ENCODE measurements at regions not wholly inside any gene's neighbourhood (a gene's known extent, or its start where the extent isn't known, plus 50 kb on each side); places are given as distances from the start of the nearest gene placed in this dataset.

- Histone ChIP-seq H3K9me3 (no peaks in the 10 kb centered on the region), H3K27me3 (no peaks in the 10 kb centered on the region), H3K27ac (peak overlapping the region; percentile 80 to 89 (median 86)), H3K36me3 (no peaks in the 10 kb centered on the region), H3K4me1 (peaks cover 39 to 72% (median 56%) of the 10 kb centered on the region in 4 donors), H3K4me3 (no peak overlapping the region)
- DNase-seq, result peak; percentile 77 to 85
- 28 to 55% (median 49%) methylated on average over 29 to 38 of the region's 38 CpGs for WGBS, 5 donors
- TF ChIP-seq, protein P1, sequence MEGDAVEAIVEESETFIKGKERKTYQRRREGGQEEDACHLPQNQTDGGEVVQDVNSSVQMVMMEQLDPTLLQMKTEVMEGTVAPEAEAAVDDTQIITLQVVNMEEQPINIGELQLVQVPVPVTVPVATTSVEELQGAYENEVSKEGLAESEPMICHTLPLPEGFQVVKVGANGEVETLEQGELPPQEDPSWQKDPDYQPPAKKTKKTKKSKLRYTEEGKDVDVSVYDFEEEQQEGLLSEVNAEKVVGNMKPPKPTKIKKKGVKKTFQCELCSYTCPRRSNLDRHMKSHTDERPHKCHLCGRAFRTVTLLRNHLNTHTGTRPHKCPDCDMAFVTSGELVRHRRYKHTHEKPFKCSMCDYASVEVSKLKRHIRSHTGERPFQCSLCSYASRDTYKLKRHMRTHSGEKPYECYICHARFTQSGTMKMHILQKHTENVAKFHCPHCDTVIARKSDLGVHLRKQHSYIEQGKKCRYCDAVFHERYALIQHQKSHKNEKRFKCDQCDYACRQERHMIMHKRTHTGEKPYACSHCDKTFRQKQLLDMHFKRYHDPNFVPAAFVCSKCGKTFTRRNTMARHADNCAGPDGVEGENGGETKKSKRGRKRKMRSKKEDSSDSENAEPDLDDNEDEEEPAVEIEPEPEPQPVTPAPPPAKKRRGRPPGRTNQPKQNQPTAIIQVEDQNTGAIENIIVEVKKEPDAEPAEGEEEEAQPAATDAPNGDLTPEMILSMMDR (IDR thresholded peaks at IDR 0.05), result no peak
- TF ChIP-seq EP300 (IDR thresholded peaks at IDR 0.05) (no peak), POLR2AphosphoS5 (IDR thresholded peaks at IDR 0.05) (peak in 2 of 3 donors; percentile 27 to 63), POLR2A (IDR thresholded peaks at IDR 0.05) (no peak)
- intact Hi-C loops (cut with DNase I; ENCODE audit: low total_unique reads), result no loop called here
Observed at GRCh38 chr16:85360323-85361277, 248.3 kb upstream of the CIBAR2 start.

DNA sequence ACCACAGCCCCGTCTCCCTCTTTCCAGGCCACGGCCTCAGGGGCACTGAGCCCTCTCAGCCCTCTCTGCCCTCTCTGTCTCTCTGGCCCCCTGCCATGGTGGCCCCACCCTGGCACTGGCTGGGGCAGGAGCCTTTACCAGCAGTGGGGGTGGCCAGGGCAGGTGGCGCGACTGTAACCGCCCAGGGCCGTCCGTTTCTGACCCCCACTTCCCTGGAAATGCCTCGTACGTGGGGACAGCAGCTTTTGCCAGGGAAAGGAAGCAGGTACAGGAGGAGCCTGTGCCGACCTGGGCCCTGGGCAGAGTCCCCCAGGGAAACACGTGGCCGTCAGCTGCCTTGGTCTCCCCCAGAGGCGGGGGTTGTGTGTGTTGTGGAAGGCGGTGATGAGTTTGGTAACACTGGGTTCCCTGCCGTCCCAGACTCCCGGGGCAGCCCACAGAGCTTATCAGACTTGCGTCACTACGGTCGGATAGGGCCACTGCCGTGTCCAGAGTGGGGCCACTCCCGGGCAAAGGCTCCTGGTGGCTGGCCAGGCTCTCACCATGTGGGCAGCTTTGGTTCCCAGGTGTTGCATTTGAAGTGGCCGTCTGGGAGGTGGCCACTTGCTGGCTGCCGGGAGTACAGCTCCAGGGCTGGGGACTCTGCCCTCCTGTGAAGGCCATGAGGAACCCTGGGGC lies 249.3 kb upstream of the CIBAR2 start:
- TF ChIP-seq POLR2AphosphoS5 (IDR thresholded peaks at IDR 0.05) (peak in 2 of 3 donors; percentile 67 to 69), POLR2A (IDR thresholded peaks at IDR 0.05) (no peak)
- Histone ChIP-seq H3K36me3 (no peaks in the 10 kb centered on the region), H3K9me3 (no peaks in the 10 kb centered on the region), H3K4me1 (peaks cover 49 to 81% (median 65%) of the 10 kb centered on the region in 4 donors), H3K27me3 (no peaks in the 10 kb centered on the region), H3K4me3 (no peak overlapping the region), H3K27ac (peak overlapping the region; percentile 80 to 89 (median 86))
- 36 to 52% (median 45%) methylated on average over 14 to 23 of the region's 23 CpGs for WGBS, 5 donors
- DNase-seq, result peak; percentile 40 to 95
- intact Hi-C loops (cut with DNase I; ENCODE audit: low total_unique reads), result no loop called here

- H3K36me3 ChIP-seq, result no peaks in the 10 kb centered on the region
- peak overlapping the region; percentile 80 to 89 (median 86) for H3K27ac ChIP-seq
- intact Hi-C loops (cut with DNase I; ENCODE audit: low total_unique reads), result no loop called here
- H3K4me3 ChIP-seq, result no peak overlapping the region
- no peak for DNase-seq
- H3K27me3 ChIP-seq, result no peaks in the 10 kb centered on the region
- TF ChIP-seq POLR2A (IDR thresholded peaks at IDR 0.05) (no peak), EP300 (IDR thresholded peaks at IDR 0.05) (no peak), POLR2AphosphoS5 (IDR thresholded peaks at IDR 0.05) (no peak)
- TF ChIP-seq, protein P1 (IDR thresholded peaks at IDR 0.05), result no peak
- peaks cover 49 to 86% (median 69%) of the 10 kb centered on the region in 4 donors for H3K4me1 ChIP-seq
- 68 to 82% (median 71%) methylated on average over 6 of the region's 6 CpGs for WGBS, 5 donors
- no peaks in the 10 kb centered on the region for H3K9me3 ChIP-seq
Observed at GRCh38 chr16:85362443-85362842, 250.2 kb upstream of the CIBAR2 start.

DNA sequence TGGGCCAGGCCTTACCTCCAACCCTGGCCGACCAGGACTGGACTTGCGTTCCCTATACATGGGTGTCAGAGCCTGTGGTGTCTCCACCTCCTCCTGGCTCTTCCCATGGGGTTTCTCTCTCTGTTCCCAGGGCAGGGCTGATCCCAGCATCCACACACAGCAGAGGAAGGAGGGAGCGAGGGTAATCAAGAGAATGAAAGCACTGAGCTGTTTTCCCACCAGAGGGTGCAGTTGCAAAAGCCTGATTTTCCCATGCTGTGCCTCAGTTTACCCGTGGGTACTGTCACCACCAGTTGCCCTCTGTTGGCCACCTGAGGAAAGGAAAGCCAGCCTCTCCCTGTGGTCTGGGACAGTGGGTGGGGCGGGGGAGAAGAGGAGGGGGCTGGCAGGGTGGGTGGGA lies 249.7 kb upstream of the GSE1 start:
- WGBS, 5 donors, result 70 to 94% (median 85%) methylated on average over 3 to 5 of the region's 5 CpGs
- Histone ChIP-seq H3K36me3 (no peaks in the 10 kb centered on the region), H3K9me3 (no peaks in the 10 kb centered on the region), H3K27ac (peak overlapping the region in 3 of 5 donors; percentile 6 to 89 (median 49)), H3K4me3 (no peak overlapping the region), H3K4me1 (peaks cover 48 to 88% (median 69%) of the 10 kb centered on the region in 4 donors), H3K27me3 (no peaks in the 10 kb centered on the region)
- DNase-seq, result no peak
- TF ChIP-seq, protein P1 (IDR thresholded peaks at IDR 0.05), result no peak
- TF ChIP-seq EP300 (IDR thresholded peaks at IDR 0.05) (no peak), POLR2AphosphoS5 (IDR thresholded peaks at IDR 0.05) (no peak), POLR2A (IDR thresholded peaks at IDR 0.05) (no peak)
- intact Hi-C loops (cut with DNase I; ENCODE audit: low total_unique reads), result no loop called here
